ENCODE measurements at regions not wholly inside any gene's neighbourhood (a gene's known extent, or its start where the extent isn't known, plus 50 kb on each side); places are given as distances from the start of the nearest gene placed in this dataset.

- DNase-seq (ENCODE audit: low read depth): no peak
Measured at GRCh38 chr5:173780235-173781234, 107.6 kb upstream of the CPEB4 start.

- no peak for DNase-seq (ENCODE audit: low read depth)
Measured at GRCh38 chr5:173781432-173781815, 106.7 kb upstream of the CPEB4 start.

- DNase-seq (ENCODE audit: low read depth): peak; percentile 92
Measured at GRCh38 chr5:173781816-173782670, 106.1 kb upstream of the CPEB4 start.

GRCh38 chr5:173782671-173783101 lies 105.5 kb upstream of the CPEB4 start:
- no peak for DNase-seq (ENCODE audit: low read depth)

GRCh38 chr5:173783371-173783770 lies 104.8 kb upstream of the CPEB4 start:
- no peak for DNase-seq (ENCODE audit: low read depth)

GRCh38 chr5:173785400-173785799 lies 102.7 kb upstream of the CPEB4 start:
- no peak for DNase-seq (ENCODE audit: low read depth)

- DNase-seq (ENCODE audit: low read depth): no peak
Measured at GRCh38 chr5:173785866-173786265, 102.3 kb upstream of the CPEB4 start.

- DNase-seq (ENCODE audit: low read depth): no peak
Measured at GRCh38 chr5:173786286-173787187, 101.6 kb upstream of the CPEB4 start.

- peak; percentile 94 for DNase-seq (ENCODE audit: low read depth)
Measured at GRCh38 chr5:173789031-173789920, 98.9 kb upstream of the CPEB4 start.

- DNase-seq (ENCODE audit: low read depth): no peak
Measured at GRCh38 chr5:173790177-173790719, 97.9 kb upstream of the CPEB4 start.

GRCh38 chr5:173790836-173791546 lies 97.2 kb upstream of the CPEB4 start:
- DNase-seq (ENCODE audit: low read depth): no peak

GRCh38 chr5:173791878-173792277 lies 96.3 kb upstream of the CPEB4 start:
- no peak for DNase-seq (ENCODE audit: low read depth)

- DNase-seq (ENCODE audit: low read depth): no peak
Measured at GRCh38 chr5:173792781-173793547, 95.2 kb upstream of the CPEB4 start.

GRCh38 chr5:173793648-173794548 lies 94.3 kb upstream of the CPEB4 start:
- DNase-seq (ENCODE audit: low read depth): no peak

GRCh38 chr5:173794901-173795416 lies 93.2 kb upstream of the CPEB4 start:
- DNase-seq (ENCODE audit: low read depth): no peak

- DNase-seq (ENCODE audit: low read depth): no peak
Measured at GRCh38 chr5:173795601-173796000, 92.5 kb upstream of the CPEB4 start.

Measured in myocyte (in vitro differentiated cells).